ENCODE measurements at regions not wholly inside any gene's neighbourhood (a gene's known extent, or its start where the extent isn't known, plus 50 kb on each side); places are given as distances from the start of the nearest gene placed in this dataset.

DNA sequence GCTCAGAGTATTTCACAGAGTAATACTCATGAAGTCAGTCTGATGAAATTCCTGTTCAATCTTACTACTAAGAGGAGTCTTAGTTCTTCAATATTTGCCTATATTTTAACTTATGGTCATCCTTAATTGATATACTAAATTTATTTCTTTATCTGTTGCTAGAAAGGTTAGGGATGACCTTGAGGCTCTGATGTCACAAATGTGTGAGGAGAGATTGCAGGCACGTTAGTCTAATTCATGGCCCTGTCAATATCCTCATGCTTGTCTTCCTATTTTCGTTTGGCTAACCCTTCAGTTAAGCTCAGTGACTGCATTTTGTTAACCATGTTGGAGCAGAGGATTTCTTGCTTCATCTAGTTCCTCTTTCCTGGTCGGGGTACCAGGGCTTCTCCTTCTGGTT is 704.7 kb upstream of the COBL start:
- H3K4me3 ChIP-seq (ENCODE audit: low read depth, low read length) = no peak overlapping the region
- DNase-seq (ENCODE audit: low read depth) = no peak
- TF ChIP-seq, protein P1, sequence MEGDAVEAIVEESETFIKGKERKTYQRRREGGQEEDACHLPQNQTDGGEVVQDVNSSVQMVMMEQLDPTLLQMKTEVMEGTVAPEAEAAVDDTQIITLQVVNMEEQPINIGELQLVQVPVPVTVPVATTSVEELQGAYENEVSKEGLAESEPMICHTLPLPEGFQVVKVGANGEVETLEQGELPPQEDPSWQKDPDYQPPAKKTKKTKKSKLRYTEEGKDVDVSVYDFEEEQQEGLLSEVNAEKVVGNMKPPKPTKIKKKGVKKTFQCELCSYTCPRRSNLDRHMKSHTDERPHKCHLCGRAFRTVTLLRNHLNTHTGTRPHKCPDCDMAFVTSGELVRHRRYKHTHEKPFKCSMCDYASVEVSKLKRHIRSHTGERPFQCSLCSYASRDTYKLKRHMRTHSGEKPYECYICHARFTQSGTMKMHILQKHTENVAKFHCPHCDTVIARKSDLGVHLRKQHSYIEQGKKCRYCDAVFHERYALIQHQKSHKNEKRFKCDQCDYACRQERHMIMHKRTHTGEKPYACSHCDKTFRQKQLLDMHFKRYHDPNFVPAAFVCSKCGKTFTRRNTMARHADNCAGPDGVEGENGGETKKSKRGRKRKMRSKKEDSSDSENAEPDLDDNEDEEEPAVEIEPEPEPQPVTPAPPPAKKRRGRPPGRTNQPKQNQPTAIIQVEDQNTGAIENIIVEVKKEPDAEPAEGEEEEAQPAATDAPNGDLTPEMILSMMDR (IDR thresholded peaks at IDR 0.05; ENCODE audit: insufficient read depth, low read depth, low read length) = no peak

DNA sequence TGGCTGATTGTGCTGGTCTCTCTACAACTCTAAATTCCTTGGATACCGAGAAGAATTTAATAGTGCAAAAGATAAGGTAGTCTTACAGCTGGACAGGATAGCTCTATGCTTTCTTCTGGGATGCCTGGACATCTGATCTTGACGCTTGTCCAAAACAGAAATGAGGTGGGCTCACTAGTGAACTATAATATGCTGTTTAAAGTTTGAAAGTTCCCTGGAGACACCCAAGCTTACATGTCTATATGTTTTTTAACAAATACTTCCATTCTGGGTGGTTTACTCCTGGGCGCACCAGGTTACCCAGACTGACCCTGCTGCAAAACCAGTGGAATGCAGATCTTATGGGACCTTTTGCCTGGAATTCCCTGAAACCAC is 702.1 kb upstream of the COBL start:
- TF ChIP-seq, protein P1 (IDR thresholded peaks at IDR 0.05; ENCODE audit: insufficient read depth, low read depth, low read length) = no peak
- no peak for DNase-seq (ENCODE audit: low read depth)
- H3K4me3 ChIP-seq (ENCODE audit: low read depth, low read length) = no peak overlapping the region

DNA sequence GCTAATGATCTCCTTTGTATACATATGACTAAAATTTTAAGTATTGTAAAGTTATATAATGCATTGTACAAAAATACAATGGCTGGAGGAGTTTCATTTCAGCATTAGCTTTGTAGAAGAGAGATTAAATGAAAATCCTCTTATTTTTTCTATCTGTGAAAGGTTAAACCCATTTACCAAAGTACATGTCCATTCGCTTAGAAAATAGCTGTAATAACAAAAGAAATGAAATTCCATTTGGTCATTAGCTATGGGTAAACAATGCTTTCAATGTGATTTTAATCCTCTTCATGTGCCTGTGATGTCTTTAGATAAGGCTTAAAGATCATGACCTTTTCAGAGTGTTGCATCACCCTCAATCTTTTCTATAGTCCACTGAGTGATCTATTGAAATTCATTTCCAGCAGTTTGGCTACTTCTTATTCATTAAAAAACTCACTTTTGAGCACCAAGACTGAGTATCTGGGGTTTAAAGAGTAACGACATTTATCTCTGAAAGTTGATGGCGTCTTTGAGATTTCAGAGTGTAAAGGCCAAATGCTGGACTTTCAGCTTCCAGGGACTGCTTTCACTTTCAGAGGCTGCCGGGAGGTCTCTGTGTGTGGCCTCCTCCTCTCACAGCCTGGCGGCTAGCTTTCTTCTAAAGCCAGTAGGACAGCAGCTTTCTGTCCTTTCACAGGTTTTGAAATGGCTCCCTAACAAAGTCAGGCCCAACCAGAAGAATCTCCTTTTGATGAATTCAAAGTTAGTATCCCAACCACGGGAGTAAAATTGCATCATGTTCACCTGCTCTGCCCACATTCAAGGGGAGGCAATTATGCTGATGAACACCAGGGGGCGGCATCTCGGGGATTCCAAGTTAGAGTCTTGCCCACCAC is 701.4 kb upstream of the COBL start:
- DNase-seq (ENCODE audit: low read depth) = peak; percentile 8
- no peak overlapping the region for H3K4me3 ChIP-seq (ENCODE audit: low read depth, low read length)
- TF ChIP-seq, protein P1 (IDR thresholded peaks at IDR 0.05; ENCODE audit: insufficient read depth, low read depth, low read length) = peak; percentile 35

DNA sequence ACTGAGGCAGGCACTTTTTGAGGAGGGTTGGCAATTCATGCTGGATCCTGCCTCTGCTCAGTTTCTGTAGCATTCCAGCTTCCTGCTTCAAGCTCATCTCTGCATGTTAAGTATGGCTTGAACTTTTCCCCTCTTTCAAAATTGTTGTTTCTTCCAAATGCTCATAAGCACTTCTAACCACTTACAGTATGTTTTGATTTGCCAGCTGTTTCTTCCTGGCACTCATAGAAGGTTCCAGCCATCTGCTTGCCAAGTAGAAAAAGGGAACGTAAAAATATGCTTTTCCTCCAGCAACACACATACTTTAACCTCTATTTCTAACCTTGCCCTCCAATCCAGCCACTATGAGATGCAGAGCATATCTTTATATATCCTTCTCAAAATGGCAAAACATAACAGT is 692.6 kb upstream of the COBL start:
- TF ChIP-seq, protein P1 (IDR thresholded peaks at IDR 0.05; ENCODE audit: insufficient read depth, low read depth, low read length) = no peak
- H3K4me3 ChIP-seq (ENCODE audit: low read depth, low read length) = no peak overlapping the region
- peak; percentile 13 for DNase-seq (ENCODE audit: low read depth)

DNA sequence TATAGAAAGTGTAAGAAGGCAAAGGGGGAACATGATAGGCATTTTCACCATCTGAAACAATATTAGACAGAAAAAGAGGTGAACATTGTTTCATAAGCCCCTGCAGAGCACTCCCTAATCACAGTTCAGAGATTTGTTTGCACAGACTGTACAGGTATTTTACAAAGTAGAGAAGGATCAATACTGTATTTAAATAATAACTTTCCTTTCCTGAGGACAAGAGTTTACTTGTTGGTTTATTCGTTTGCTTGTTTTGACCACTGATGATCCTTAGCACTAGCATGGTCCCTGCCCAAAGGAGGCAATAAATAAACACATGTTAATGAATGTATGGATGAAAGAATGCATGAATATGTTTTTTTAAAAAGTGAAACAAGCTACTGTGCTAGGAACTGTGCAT is 690.1 kb upstream of the COBL start:
- H3K4me3 ChIP-seq (ENCODE audit: low read depth, low read length) = no peak overlapping the region
- DNase-seq (ENCODE audit: low read depth) = no peak
- TF ChIP-seq, protein P1 (IDR thresholded peaks at IDR 0.05; ENCODE audit: insufficient read depth, low read depth, low read length) = no peak

DNA sequence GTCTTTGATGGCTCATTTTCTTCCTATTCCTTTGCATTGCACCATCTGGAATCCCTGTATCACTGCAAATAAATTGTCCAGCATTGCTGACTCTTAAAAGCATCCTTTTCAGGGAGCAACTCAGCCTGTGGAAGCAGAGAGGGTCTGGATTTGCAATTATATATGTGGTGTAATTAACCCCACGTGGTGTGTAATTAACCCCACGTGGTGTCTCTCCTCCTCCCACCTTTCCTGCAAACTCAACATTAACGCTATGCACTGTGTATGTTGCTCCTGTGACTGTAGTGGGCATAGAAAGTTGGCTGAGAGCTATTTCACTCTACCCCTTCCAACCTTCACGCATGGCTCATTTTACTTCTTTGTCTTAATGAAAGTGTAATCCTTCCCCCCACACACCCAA is 689.0 kb upstream of the COBL start:
- TF ChIP-seq, protein P1 (IDR thresholded peaks at IDR 0.05; ENCODE audit: insufficient read depth, low read depth, low read length) = no peak
- no peak for DNase-seq (ENCODE audit: low read depth)
- H3K4me3 ChIP-seq (ENCODE audit: low read depth, low read length) = no peak overlapping the region

Data from fibroblast of villous mesenchyme (primary cell).